GM18868 (cell line): ENCODE measurements at regions not wholly inside any gene's neighbourhood (a gene's known extent, or its start where the extent isn't known, plus 50 kb on each side); places are given as distances from the start of the nearest gene placed in this dataset.
"Not testable (repeated sequence)": the region's sequence is repeated elsewhere in the genome, so short reads cannot be mapped to it uniquely, and the experiment has no call there.

Source experiments
- ATAC-seq: cut with Tn5 transposase; IDR thresholded peaks from one replicate; pipeline ENCODE4 v1.9.1; 2021; ENCODE audit warnings: mild to moderate bottlenecking, moderate library complexity; ENCODE audit not compliant: unreplicated experiment

DNA sequence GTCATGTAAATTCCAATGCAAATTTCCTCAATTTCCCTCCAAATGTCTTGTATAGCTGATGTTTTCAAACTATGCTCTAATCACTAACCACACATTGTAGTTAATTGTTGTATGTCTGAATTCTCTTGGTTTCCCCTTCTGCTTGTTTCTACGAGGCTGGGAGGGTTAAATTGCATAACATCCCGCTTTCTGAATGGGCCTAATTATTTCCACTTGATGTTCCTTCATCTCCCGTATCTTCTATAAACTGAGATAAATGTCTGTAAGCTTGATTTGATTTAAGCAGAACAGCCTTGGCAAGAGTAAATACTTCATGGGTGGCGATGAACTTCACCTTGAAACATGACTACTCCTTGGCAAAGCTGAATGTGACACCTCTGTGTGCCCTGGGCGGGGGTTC is 72.2 kb downstream of the SERINC2 start:
- no peak for ATAC-seq

- no peak for ATAC-seq
Observed at GRCh38 chr1:31487143-31487542, 74.1 kb downstream of the SERINC2 start.

DNA sequence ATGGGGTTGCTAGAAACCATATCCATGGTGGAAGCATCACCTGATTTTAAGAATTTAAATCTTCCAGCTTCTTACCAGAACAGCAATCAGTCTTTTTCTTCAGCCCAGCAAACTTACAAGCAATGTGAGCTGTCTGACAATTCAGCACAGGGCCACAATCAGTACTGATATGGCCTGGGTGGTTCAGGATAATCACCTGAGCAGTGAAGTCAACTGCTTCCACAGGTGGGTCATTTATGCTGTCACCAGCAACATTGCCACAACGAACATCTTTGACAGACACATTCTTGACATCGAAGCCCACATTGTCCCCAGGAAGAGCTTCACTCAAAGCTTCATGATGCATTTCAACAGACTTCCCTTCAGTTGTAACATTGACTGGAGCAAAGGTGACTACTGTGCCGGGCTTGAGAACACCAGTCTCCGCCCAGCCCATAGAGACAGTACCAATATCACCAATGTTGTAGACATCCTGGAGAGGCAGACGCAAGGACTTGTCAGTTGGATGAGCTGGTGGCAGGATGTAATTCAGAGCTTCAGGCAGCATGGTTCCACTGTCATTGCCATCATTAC is 74.8 kb downstream of the SERINC2 start:
- no peak for ATAC-seq

GRCh38 chr1:31488528-31488927 is 75.5 kb downstream of the SERINC2 start:
- ATAC-seq: no peak

- not testable (repeated sequence) for ATAC-seq
Observed at GRCh38 chr1:31489575-31489974, 76.6 kb downstream of the SERINC2 start.

DNA sequence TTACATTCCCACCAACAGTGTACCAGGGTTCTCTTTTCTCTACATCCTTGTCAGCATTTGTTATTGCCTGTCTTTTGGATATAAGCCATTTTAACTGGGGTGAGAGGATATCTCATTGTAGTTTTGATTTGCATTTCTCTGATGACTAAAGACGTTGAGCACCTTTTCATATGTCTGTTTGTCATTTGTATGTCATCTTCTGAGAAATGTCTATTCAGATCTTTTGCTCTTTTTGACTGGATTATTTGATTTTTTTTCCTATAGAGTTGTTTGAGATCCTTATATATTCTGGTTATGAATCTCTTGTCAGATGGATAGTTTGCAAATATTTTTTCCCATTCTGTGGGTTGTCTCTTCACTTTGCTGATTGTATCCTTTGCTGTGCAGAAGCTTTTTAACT is 77.6 kb downstream of the SERINC2 start:
- ATAC-seq: not testable (repeated sequence)

- not testable (repeated sequence) for ATAC-seq
Observed at GRCh38 chr1:31495351-31495750, 81.0 kb upstream of the TINAGL1 start.

GRCh38 chr1:31495770-31496169 is 80.5 kb upstream of the TINAGL1 start:
- not testable (repeated sequence) for ATAC-seq

- no peak for ATAC-seq
Observed at GRCh38 chr1:31497601-31498000, 78.7 kb upstream of the TINAGL1 start.

DNA sequence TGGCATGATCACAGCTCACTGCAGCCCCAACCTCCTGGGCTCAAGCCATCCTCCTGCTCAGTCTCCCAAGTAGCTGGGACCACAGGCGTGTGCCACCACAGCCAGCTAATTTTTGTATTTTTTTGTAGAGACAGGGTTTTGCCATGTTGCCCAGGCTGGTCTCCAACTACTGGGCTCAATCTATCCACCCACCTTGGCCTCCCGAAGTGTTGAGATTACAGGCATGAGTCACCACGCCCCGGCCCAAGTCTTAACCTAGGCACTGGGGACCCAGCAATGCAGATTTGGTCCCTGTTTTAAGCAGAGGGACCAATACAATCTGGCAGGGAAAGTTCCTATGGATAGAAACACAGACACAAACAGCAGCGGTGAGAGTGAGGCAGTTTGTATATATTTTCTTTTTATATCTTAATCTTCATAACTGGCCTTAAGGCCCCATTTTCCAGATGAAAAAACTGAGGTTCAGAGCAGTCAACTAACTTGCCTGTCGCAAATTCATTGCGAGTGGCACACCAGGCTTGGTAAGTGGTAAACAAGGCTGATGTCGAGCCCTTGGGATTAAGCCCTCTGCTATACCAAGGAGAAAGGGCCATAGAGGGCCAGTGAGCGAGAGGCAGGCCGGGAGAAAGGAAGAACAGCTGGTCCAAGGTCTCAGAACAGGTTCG is 77.8 kb upstream of the TINAGL1 start:
- no peak for ATAC-seq

DNA sequence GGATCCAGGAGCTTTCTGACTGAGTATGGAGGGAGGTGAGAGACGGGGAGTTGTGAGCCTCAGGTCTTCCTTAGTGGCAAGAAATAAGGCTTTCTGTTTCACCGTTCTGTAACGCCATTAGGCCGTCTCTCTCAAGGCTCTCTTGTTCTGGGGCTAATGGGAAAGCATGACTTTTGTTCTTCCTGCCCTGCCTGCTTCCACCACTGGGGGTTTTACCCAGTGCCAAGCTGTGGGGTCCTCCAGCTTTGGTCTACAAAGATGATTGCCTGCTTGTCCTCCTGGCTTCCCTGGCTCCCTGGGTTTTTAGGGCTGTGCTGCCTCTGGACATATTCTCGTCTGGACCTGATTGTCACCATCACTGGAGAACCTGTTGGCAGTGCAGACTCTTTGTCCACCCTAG is 74.8 kb upstream of the TINAGL1 start:
- ATAC-seq: no peak

DNA sequence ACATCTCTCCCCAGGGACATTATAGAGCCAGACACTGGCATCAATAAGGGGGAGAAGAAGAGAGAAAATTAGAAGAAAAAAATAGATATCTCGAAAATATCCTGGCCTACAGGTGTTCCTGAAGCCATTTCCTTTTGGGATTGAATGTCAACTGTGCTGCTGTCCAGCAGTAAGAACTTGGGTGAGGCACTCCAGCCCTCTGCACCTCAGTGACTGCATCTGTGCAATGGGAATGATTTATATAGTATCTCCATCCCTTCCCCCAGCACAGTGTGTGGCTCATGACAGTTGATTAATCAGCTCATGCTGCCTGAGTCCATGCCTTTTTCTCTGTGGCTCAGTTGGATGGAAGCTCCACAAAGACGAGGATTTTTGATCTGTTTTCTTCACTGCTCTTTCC is 74.1 kb upstream of the TINAGL1 start:
- no peak for ATAC-seq

DNA sequence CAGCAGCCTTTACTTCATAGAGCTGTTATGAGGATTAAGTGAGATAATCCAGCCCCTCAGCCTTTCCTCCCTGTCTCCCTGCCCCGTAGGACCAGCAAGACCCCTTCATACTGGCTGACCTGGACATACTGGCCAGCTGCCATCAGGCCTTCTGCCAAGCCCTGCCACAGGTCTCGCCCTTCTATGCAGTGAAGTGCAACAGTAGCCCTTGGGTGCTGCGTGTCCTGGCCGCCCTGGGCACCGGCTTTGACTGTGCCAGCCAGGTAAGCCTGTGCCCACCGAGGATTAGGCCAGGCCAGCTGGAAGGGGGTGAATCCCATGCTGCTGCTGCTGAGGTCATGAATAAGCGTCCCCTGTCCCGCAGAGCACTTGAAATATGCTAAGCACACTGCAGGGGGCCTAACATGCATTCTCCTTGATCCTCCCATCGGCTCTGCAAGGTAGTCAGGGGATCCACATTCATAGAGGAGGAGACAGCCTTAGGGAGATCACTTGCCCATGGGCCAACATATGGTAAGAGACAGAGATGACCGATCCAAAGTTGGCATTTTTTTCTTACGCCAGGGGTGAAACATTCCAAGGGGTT is 73.3 kb upstream of the TINAGL1 start:
- no peak for ATAC-seq

DNA sequence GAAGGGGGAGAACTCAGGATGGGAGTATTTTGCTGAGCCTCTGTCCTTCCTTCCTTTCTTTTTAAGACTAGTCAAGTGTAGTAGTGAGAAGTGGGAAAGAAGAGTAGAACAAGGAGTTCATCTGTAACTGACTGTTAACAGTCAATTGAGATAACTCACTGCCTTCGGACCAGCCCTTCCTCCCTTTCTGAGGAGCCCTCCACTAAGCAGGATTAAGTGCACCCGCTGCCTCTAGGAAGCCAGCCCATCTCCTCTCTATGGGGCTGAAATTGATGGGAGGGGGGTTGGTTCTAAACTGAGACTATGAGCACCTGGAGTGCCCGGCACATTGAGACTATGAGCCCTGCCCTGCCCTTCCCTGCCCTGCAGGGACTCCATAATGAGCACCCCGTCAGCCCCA is 72.7 kb upstream of the TINAGL1 start:
- ATAC-seq: no peak

GRCh38 chr1:31504001-31504400 is 72.3 kb upstream of the TINAGL1 start:
- ATAC-seq: no peak

DNA sequence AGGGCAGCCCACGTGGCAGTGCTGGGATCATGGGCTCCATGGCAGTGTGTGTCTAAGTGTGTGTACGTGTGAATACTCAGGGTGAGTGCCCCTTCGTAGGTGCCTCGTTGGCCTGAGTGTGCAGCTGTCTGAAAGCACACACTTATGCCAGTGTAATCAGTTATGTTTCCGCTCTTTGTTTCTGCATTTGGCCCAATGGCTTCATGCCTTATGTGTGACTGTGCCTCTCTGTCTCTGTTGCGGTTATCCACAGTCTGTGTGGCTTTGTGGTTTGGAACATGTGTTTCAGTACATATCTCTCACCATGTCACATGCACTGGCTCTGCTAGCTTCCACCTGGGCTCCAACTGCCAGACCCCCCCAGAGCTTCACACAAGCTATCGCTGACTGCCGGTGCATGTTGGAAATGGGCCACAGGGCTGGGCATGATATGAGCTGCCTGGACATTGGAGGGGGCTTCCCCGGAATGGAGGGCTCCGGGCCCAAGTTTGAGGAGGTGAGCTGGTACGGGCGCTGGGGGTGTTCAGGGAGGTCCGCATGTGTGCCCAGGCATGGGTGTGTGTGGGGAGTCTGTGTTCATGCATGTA is 70.3 kb upstream of the TINAGL1 start:
- ATAC-seq: peak; percentile 78

DNA sequence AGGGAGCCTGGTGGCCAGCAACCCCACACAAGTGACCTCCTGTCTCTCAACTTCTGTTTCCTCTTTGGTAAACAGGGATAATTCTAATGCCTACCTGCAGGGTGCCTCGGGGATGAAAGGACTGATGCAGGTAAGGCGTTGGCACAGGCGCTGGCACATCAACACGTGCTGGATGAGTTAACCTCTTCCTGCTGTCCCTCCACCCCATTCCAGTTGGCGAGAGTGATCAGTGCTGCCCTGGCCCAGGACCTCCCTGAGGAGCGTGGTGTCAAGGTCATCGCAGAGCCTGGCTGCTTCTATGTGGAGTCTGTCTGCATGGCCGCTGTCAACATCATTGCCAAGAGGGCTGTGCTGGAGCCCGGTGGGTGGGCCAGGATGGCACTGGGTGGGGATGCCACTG is 69.1 kb upstream of the TINAGL1 start:
- ATAC-seq: no peak

- no peak for ATAC-seq
Observed at GRCh38 chr1:31507676-31508530, 68.4 kb upstream of the TINAGL1 start.

DNA sequence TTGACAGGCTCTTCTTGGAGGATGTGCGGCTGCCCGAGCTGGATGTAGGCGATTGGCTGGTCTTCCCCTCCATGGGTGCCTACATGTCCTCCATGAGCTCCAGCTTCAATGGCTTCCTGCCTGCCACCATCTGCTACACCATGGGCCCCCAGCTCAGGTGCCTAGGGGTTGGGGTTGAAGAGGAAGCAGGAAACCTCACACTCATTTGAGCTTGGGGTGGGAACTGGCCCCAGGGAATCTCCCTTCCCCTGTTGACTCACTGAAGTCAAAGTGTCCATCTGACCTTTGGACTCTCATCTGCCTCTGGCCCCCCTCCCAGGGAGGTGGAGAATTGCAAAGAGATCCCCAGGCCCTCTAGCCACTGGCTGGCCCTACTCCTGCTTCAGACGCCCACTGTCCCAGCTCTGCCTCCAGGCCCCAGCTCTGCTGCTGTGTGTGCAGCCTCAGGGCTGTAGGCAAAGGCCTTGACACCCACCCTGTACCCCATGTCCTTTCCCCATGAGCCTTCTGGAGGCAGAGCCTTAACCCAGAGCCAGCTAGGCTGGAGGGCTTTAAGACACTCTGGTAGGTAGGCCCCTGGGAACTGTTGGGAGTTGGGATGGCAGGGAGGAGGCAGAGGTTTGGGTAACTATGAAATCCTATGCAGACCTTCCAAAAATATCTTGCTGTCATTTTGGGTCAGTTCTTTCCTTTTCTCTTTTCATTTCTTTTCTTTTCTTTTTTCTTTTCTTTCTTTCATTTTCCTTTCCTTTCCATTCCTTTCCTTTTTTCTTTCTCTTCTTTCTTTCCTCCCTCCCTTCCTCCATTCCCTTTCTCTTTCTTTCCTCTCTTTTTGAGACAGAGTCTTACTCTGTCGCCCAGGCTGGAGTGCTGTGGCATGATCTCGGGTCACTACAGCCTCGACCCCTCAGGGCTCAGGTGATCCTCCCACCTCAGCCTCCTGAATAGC is 66.9 kb upstream of the TINAGL1 start:
- no peak for ATAC-seq

- no peak for ATAC-seq
Observed at GRCh38 chr1:31510304-31510703, 66.0 kb upstream of the TINAGL1 start.
